ENCODE measurements at regions not wholly inside any gene's neighbourhood (a gene's known extent, or its start where the extent isn't known, plus 50 kb on each side); places are given as distances from the start of the nearest gene placed in this dataset.
A peak's percentile ranks its signal among the peaks of the same experiment; 100 is the strongest.
"Not testable (repeated sequence)": the region's sequence is repeated elsewhere in the genome, so short reads cannot be mapped to it uniquely, and the experiment has no call there.

- CTCF ChIA-PET; ATAC-seq; H3K4me1 Mint-ChIP-seq; DNase-seq (ENCODE audit: low spot score); H3K27me3 Mint-ChIP-seq (ENCODE audit: low read depth); H3K27ac Mint-ChIP-seq; POLR2A ChIA-PET; H3K4me3 Mint-ChIP-seq: not testable (repeated sequence)
- peaks cover 34% of the 10 kb centered on the region for H3K9me3 Mint-ChIP-seq
- peaks cover 16% of the 10 kb centered on the region for H3K36me3 Mint-ChIP-seq
These were observed 51.2 kb upstream of the MB21D2 start for GRCh38 chr3:192968901-192969300.

- POLR2A ChIA-PET, result no interaction called here
- Mint-ChIP-seq H3K4me1 (no peaks in the 10 kb centered on the region), H3K27me3 (ENCODE audit: low read depth) (no peaks in the 10 kb centered on the region), H3K9me3 (peaks cover 12% of the 10 kb centered on the region), H3K27ac (no peak overlapping the region), H3K36me3 (no peaks in the 10 kb centered on the region; the same call in 1 of the 2 replicates), H3K4me3 (no peak overlapping the region)
- ATAC-seq, result no peak
- CTCF ChIA-PET, result no interaction called here
- no peak for DNase-seq (ENCODE audit: low spot score)
- TF ChIP-seq ZNF281 (CRISPR knock-in tag; IDR thresholded peaks at IDR 0.05) (no peak), ZNF416 (CRISPR knock-in tag; IDR thresholded peaks at IDR 0.05) (no peak), ZNF263 (CRISPR knock-in tag; IDR thresholded peaks at IDR 0.05; ENCODE audit: low read depth) (no peak), ELF4 (CRISPR knock-in tag; IDR thresholded peaks at IDR 0.05; ENCODE audit: low read depth) (no peak), TEAD1 (CRISPR knock-in tag; IDR thresholded peaks at IDR 0.05) (no peak), ZMAT4 (CRISPR knock-in tag; IDR thresholded peaks at IDR 0.05) (no peak)
These were observed 63.0 kb upstream of the MB21D2 start for GRCh38 chr3:192980632-192981031.

- H3K27me3 Mint-ChIP-seq (ENCODE audit: low read depth), result no peaks in the 10 kb centered on the region
- no peak for TF ChIP-seq ATF1 (CRISPR knock-in tag; IDR thresholded peaks at IDR 0.05)
- no peak for TF ChIP-seq IRF1 (CRISPR knock-in tag; IDR thresholded peaks at IDR 0.05)
- TF ChIP-seq SMAD3 (CRISPR knock-in tag; IDR thresholded peaks at IDR 0.05; ENCODE audit: borderline replicate concordance), result no peak
- no peak for TF ChIP-seq CTCF (IDR thresholded peaks at IDR 0.05)
- no peak for TF ChIP-seq NR3C1 (CRISPR knock-in tag; conservative IDR thresholded peaks at IDR 0.05; ENCODE audit: low read depth)
- no peak for TF ChIP-seq ARID4B (CRISPR knock-in tag; IDR thresholded peaks at IDR 0.05; ENCODE audit: borderline replicate concordance)
- no peak for TF ChIP-seq FOXJ3 (CRISPR knock-in tag; IDR thresholded peaks at IDR 0.05; ENCODE audit: borderline replicate concordance)
- TF ChIP-seq ATF3 (CRISPR knock-in tag; conservative IDR thresholded peaks at IDR 0.05), result no peak
- no peak for TF ChIP-seq HMGXB4 (CRISPR knock-in tag; IDR thresholded peaks at IDR 0.05)
- no peak for TF ChIP-seq CREM (CRISPR knock-in tag; IDR thresholded peaks at IDR 0.05)
- no peak for TF ChIP-seq MYBL2 (CRISPR knock-in tag; IDR thresholded peaks at IDR 0.05)
- TF ChIP-seq NFE2L1 (CRISPR knock-in tag; IDR thresholded peaks at IDR 0.05), result no peak
- no peak for TF ChIP-seq TEAD1 (CRISPR knock-in tag; IDR thresholded peaks at IDR 0.05)
- no peak for TF ChIP-seq ZNF396 (CRISPR knock-in tag; IDR thresholded peaks at IDR 0.05; ENCODE audit: borderline replicate concordance)
- POLR2A ChIA-PET, result no interaction called here
- H3K4me1 Mint-ChIP-seq, result peaks cover 21% of the 10 kb centered on the region
- H3K36me3 Mint-ChIP-seq, result no peaks in the 10 kb centered on the region
- no peaks in the 10 kb centered on the region for H3K9me3 Mint-ChIP-seq
- H3K27ac Mint-ChIP-seq, result no peak overlapping the region
- CTCF ChIA-PET, result interaction anchor here (0.7 kb wide), 1 partner anchor 173 kb away, joined by 3 read pairs; no protein-coding TSS in a partner anchor
- ATAC-seq (peak; percentile 41), DNase-seq (ENCODE audit: low spot score) (no peak)
- H3K4me3 Mint-ChIP-seq, result no peak overlapping the region
These were observed 68.7 kb upstream of the MB21D2 start for GRCh38 chr3:192986379-192986778.
